ENCODE measurements at regions not wholly inside any gene's neighbourhood (a gene's known extent, or its start where the extent isn't known, plus 50 kb on each side); places are given as distances from the start of the nearest gene placed in this dataset.

DNA sequence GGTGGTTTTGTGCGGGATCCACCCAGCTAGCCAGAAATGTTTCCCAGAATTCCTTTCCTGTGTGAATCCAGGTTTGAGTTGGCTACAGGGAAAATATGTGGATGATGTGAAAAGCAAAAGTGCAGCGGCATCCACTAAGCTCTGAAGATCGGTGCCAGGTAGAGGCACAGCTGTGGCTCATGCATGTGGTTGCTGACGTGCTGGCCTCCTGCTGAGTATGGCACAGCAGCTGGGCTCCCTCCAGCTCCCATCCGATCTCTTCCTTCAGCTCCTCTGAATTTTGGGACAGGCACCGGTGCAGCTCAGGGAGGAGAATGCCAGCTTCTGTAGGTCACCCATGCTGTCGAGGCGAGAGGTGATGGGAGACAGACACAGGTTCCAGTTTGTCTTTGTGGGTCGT lies 84.0 kb upstream of the GSX1 start:
- Histone ChIP-seq H3K9me3 (peaks cover 0 to 10% (median 4%) of the 10 kb centered on the region in 4 donors), H3K4me3 (no peak overlapping the region), H3K36me3 (no peaks in the 10 kb centered on the region), H3K27me3 (no peaks in the 10 kb centered on the region), H3K4me1 (no peaks in the 10 kb centered on the region), H3K27ac (no peak overlapping the region)
- no peak for DNase-seq
- intact Hi-C loops (cut with DNase I; ENCODE audit: low total_unique reads), result no loop called here
- 78 to 82% (median 81%) methylated on average over 8 to 9 of the region's 9 CpGs for WGBS, 5 donors
- no peak for TF ChIP-seq EP300 (IDR thresholded peaks at IDR 0.05)
- TF ChIP-seq, protein P1, sequence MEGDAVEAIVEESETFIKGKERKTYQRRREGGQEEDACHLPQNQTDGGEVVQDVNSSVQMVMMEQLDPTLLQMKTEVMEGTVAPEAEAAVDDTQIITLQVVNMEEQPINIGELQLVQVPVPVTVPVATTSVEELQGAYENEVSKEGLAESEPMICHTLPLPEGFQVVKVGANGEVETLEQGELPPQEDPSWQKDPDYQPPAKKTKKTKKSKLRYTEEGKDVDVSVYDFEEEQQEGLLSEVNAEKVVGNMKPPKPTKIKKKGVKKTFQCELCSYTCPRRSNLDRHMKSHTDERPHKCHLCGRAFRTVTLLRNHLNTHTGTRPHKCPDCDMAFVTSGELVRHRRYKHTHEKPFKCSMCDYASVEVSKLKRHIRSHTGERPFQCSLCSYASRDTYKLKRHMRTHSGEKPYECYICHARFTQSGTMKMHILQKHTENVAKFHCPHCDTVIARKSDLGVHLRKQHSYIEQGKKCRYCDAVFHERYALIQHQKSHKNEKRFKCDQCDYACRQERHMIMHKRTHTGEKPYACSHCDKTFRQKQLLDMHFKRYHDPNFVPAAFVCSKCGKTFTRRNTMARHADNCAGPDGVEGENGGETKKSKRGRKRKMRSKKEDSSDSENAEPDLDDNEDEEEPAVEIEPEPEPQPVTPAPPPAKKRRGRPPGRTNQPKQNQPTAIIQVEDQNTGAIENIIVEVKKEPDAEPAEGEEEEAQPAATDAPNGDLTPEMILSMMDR (IDR thresholded peaks at IDR 0.05), result no peak
- no peak for TF ChIP-seq POLR2AphosphoS5 (IDR thresholded peaks at IDR 0.05)
- TF ChIP-seq POLR2A (IDR thresholded peaks at IDR 0.05), result no peak

DNA sequence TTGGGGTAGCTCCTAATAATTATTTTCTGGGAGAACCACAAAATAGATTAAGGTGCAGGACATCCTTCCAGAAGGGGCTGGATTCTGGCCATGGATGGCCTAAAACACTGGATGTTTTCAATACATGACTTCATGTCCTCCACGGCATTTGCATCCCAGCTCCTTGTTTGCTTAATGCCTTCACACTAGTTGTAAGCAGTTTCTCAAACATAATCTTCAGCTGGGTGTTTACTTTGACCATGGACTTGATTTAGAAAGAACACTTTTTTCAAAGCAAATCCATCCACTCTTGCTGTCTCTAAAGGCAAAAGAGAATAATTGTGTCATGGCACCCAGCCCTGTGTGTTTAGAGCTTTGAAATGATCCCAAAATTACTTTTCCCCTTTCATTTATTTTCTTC lies 82.5 kb upstream of the GSX1 start:
- TF ChIP-seq EP300 (IDR thresholded peaks at IDR 0.05), result no peak
- TF ChIP-seq POLR2A (IDR thresholded peaks at IDR 0.05), result no peak
- TF ChIP-seq POLR2AphosphoS5 (IDR thresholded peaks at IDR 0.05), result no peak
- 14 to 43% (median 25%) methylated on average over 1 of the region's 1 CpG for WGBS, 5 donors
- intact Hi-C loops (cut with DNase I; ENCODE audit: low total_unique reads), result no loop called here

DNA sequence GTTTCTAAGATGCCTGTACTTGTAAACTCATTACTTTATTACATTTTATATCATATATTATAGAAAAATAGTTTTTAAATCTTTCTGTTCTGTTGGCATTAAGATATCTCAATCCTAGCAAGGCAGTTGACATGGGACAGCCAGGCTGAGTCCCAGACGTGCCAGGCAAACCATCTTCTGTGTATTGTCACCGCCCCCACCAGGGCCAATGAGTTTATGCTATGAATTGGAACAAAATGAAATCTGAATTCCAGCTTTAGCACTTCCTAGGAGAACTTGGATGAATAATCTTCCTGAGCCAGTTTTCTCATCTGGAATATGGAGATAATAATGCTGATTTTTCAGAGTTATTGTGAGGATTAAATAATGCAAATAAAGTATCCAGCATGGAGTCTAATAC lies 79.9 kb upstream of the GSX1 start:
- no peak overlapping the region for H3K27ac ChIP-seq
- H3K4me1 ChIP-seq, result no peaks in the 10 kb centered on the region
- TF ChIP-seq POLR2AphosphoS5 (IDR thresholded peaks at IDR 0.05), result no peak
- TF ChIP-seq POLR2A (IDR thresholded peaks at IDR 0.05), result no peak
- no peak for TF ChIP-seq EP300 (IDR thresholded peaks at IDR 0.05)
- TF ChIP-seq, protein P1 (IDR thresholded peaks at IDR 0.05), result peak in 1 of 7 experiments; percentile 28
- no peaks in the 10 kb centered on the region for H3K9me3 ChIP-seq
- intact Hi-C loops (cut with DNase I; ENCODE audit: low total_unique reads), result no loop called here
- H3K36me3 ChIP-seq, result no peaks in the 10 kb centered on the region
- peak; percentile 42 to 47 for DNase-seq
- WGBS, 5 donors, result 27 to 53% (median 45%) methylated on average over 2 of the region's 2 CpGs
- H3K27me3 ChIP-seq, result no peaks in the 10 kb centered on the region
- H3K4me3 ChIP-seq, result no peak overlapping the region

More for the DNA sequence above, 82.5 kb upstream of the GSX1 start:
- Histone ChIP-seq H3K9me3 (peaks cover 0 to under 1% (median 0%) of the 10 kb centered on the region in 4 donors), H3K4me1 (no peaks in the 10 kb centered on the region), H3K27me3 (no peaks in the 10 kb centered on the region), H3K36me3 (no peaks in the 10 kb centered on the region), H3K27ac (no peak overlapping the region), H3K4me3 (no peak overlapping the region)
- peak in 1 of 2 donors; percentile 14 for DNase-seq

DNA sequence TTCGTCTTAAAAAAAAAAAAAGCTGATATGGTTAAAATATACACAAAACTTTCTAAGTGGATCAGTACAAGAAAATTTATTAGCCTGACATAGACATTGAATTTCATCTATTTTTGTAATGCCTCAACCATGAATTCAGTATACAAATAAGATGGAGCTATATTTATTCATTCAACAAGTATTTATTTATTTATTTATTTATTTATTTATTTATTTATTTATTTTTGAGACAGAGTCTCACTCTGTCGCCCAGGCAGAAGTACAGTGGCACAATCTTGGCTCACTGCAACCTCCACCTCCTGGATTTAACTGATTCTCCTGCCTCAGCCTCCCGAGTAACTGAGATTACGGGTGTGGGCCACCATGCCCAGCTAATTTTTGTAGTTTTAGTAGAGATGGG lies 78.5 kb upstream of the GSX1 start:
- intact Hi-C loops (cut with DNase I; ENCODE audit: low total_unique reads), result no loop called here
- no peak for DNase-seq
- H3K4me3 ChIP-seq, result no peak overlapping the region
- TF ChIP-seq POLR2AphosphoS5 (IDR thresholded peaks at IDR 0.05) (no peak), POLR2A (IDR thresholded peaks at IDR 0.05) (no peak), EP300 (IDR thresholded peaks at IDR 0.05) (no peak)
- TF ChIP-seq, protein P1 (IDR thresholded peaks at IDR 0.05), result no peak
- no peak overlapping the region for H3K27ac ChIP-seq
- 91 to 93% (median 93%) methylated on average over 4 of the region's 4 CpGs for WGBS, 5 donors
- H3K27me3 ChIP-seq, result peaks cover 0 to 6% (median 0%) of the 10 kb centered on the region in 3 donors
- no peaks in the 10 kb centered on the region for H3K4me1 ChIP-seq
- H3K9me3 ChIP-seq, result no peaks in the 10 kb centered on the region
- no peaks in the 10 kb centered on the region for H3K36me3 ChIP-seq

DNA sequence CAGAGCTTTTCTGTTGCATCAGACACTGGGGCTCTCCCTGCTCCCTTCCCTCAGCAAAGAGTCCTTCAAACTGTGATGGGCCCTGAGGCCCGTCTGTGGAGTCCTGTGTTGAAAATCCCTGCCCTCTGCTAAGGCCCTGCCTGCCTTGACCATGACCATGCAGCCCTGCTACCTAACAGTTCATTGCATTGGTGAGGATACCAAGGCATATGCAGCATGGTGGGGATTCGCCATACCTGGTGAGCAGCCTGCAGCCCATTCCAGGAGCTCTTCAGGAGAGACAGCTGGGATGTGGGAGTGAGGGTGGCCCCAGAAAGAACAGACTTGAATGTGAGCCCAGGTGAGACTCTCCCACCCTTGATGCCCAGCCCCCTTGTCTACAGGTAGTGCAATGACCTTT lies 70.6 kb upstream of the GSX1 start:
- 75 to 95% (median 87%) methylated on average over 2 of the region's 2 CpGs for WGBS, 5 donors
- Histone ChIP-seq H3K27ac (no peak overlapping the region), H3K36me3 (no peaks in the 10 kb centered on the region), H3K9me3 (no peaks in the 10 kb centered on the region), H3K27me3 (peaks cover 0 to 16% (median 0%) of the 10 kb centered on the region in 3 donors), H3K4me1 (no peaks in the 10 kb centered on the region), H3K4me3 (no peak overlapping the region)
- TF ChIP-seq POLR2AphosphoS5 (IDR thresholded peaks at IDR 0.05) (no peak), POLR2A (IDR thresholded peaks at IDR 0.05) (no peak), EP300 (IDR thresholded peaks at IDR 0.05) (no peak)
- TF ChIP-seq, protein P1 (IDR thresholded peaks at IDR 0.05), result no peak
- intact Hi-C loops (cut with DNase I; ENCODE audit: low total_unique reads), result no loop called here
- no peak for DNase-seq

All from stomach (tissue), 8 donors.